HEK293 (cell line): ENCODE measurements at regions not wholly inside any gene's neighbourhood (a gene's known extent, or its start where the extent isn't known, plus 50 kb on each side); places are given as distances from the start of the nearest gene placed in this dataset.

Experiments used
- CTCF ChIA-PET: fragments of 350-600 bp; formaldehyde crosslinking; extraction: SDS; loops from one replicate; lab custom pipeline; 2021; ENCODE audit warnings: antibody characterized with exemption; lab: Yijun Ruan, JAX
- POLR2A ChIA-PET: fragments of 300-600 bp; formaldehyde crosslinking; extraction: SDS; loops from one replicate; lab custom pipeline; 2020; ENCODE audit warnings: antibody characterized with exemption, inconsistent platforms; lab: Yijun Ruan, JAX
- H3K27ac ChIP-seq: fragments of 200-500 bp; sonication (Bioruptor generic); 2 replicates; pipeline ENCODE4 v1.5.1; 2014; ENCODE audit warnings: low read depth, low read length, control low read depth, inconsistent platforms; ENCODE audit errors: extremely low read depth
- H3K36me3 ChIP-seq, 2 experiments: fragments of 200-500 bp in 1 of 2; sonication (Bioruptor generic) in 1 of 2; 1 replicate in 1 of 2; 2 replicates in 1 of 2; pipeline ENCODE4 v1.5.1; 2014 to 2017; ENCODE audit warnings: inconsistent platforms in 2 of 2, low read length in 2 of 2; ENCODE audit not compliant: control insufficient read depth in 2 of 2, insufficient read depth in 1 of 2
- H3K4me1 ChIP-seq: fragments of 200-500 bp; sonication (Bioruptor generic); 2 replicates; pipeline ENCODE4 v1.5.1; 2014; ENCODE audit warnings: mild to moderate bottlenecking, low read length, inconsistent platforms; ENCODE audit not compliant: control insufficient read depth, insufficient read depth
- H3K4me3 ChIP-seq: 2 replicates; pipeline ENCODE4 v1.5.1; 2011; ENCODE audit warnings: low read depth, mild to moderate bottlenecking, control low read depth, low read length, moderate library complexity
- H3K9me3 ChIP-seq: fragments of 200-500 bp; sonication (Bioruptor generic); 2 replicates; pipeline ENCODE4 v1.5.1; 2014; ENCODE audit warnings: low read depth, low read length, inconsistent platforms; ENCODE audit not compliant: control insufficient read depth, insufficient read depth
- FEZF1 ChIP-seq: fragments of 450-650 bp; formaldehyde crosslinking; IDR thresholded peaks from 2 replicates; pipeline ENCODE4 v1.5.1; 2016; ENCODE audit warnings: missing biosample characterization, missing genetic modification characterization
- GFI1B ChIP-seq: fragments of 450-650 bp; formaldehyde crosslinking; IDR thresholded peaks from 2 replicates; pipeline ENCODE4 v1.5.1; 2016; ENCODE audit warnings: missing biosample characterization, missing genetic modification characterization
- KLF16 ChIP-seq: fragments of 450-650 bp; formaldehyde crosslinking; IDR thresholded peaks from 2 replicates; pipeline ENCODE4 v1.5.1; 2017; ENCODE audit warnings: missing biosample characterization, missing genetic modification characterization
- SALL2 ChIP-seq: fragments of 450-650 bp; formaldehyde crosslinking; IDR thresholded peaks from 2 replicates; pipeline ENCODE4 v1.5.0; 2017; ENCODE audit warnings: missing biosample characterization, mild to moderate bottlenecking, missing genetic modification characterization, borderline replicate concordance
- SP7 ChIP-seq: fragments of 450-650 bp; formaldehyde crosslinking; IDR thresholded peaks from 2 replicates; pipeline ENCODE4 v1.5.1; 2016; ENCODE audit warnings: missing biosample characterization, missing genetic modification characterization
- WT1 ChIP-seq: fragments of 450-650 bp; formaldehyde crosslinking; IDR thresholded peaks from 2 replicates; pipeline ENCODE4 v1.5.1; 2016; ENCODE audit warnings: missing biosample characterization, missing genetic modification characterization
- YY2 ChIP-seq: fragments of 450-650 bp; formaldehyde crosslinking; IDR thresholded peaks from 2 replicates; pipeline ENCODE4 v1.5.1; 2016; ENCODE audit warnings: missing biosample characterization, missing genetic modification characterization
- ZBTB21 ChIP-seq: fragments of 450-650 bp; formaldehyde crosslinking; IDR thresholded peaks from 2 replicates; pipeline ENCODE4 v1.5.1; 2017; ENCODE audit warnings: missing biosample characterization, missing genetic modification characterization
- ZIC2 ChIP-seq: fragments of 450-650 bp; formaldehyde crosslinking; IDR thresholded peaks from 2 replicates; pipeline ENCODE4 v1.5.1; 2016; ENCODE audit warnings: missing biosample characterization, missing genetic modification characterization
- ZNF112 ChIP-seq: fragments of 450-650 bp; formaldehyde crosslinking; IDR thresholded peaks from 2 replicates; pipeline ENCODE4 v1.5.0; 2017; ENCODE audit warnings: missing biosample characterization, missing genetic modification characterization
- ZNF16 ChIP-seq: fragments of 450-650 bp; formaldehyde crosslinking; IDR thresholded peaks from 2 replicates; pipeline ENCODE4 v1.5.1; 2016; ENCODE audit warnings: low read depth, missing biosample characterization, missing genetic modification characterization
- ZNF391 ChIP-seq: fragments of 450-650 bp; formaldehyde crosslinking; IDR thresholded peaks from 2 replicates; pipeline ENCODE4 v1.5.1; 2016; ENCODE audit warnings: low read depth, missing biosample characterization, missing genetic modification characterization, borderline replicate concordance
- ZNF423 ChIP-seq: fragments of 450-650 bp; formaldehyde crosslinking; IDR thresholded peaks from 2 replicates; pipeline ENCODE4 v1.5.1; 2016; ENCODE audit warnings: missing biosample characterization, missing genetic modification characterization
- ZNF548 ChIP-seq: fragments of 450-650 bp; formaldehyde crosslinking; IDR thresholded peaks from 2 replicates; pipeline ENCODE4 v1.5.1; 2016; ENCODE audit warnings: missing biosample characterization, missing genetic modification characterization
- ZNF626 ChIP-seq: fragments of 450-650 bp; sonication (Bioruptor Pico); formaldehyde crosslinking; IDR thresholded peaks from 2 replicates; pipeline ENCODE4 v1.5.1; 2018; ENCODE audit warnings: missing biosample characterization, missing genetic modification characterization, inconsistent platforms
- ZNF629 ChIP-seq: fragments of 450-650 bp; formaldehyde crosslinking; IDR thresholded peaks from 2 replicates; pipeline ENCODE4 v1.5.1; 2017; ENCODE audit warnings: missing biosample characterization, missing genetic modification characterization
- ZNF792 ChIP-seq: fragments of 450-650 bp; formaldehyde crosslinking; IDR thresholded peaks from 2 replicates; pipeline ENCODE4 v1.5.1; 2016; ENCODE audit warnings: missing biosample characterization, missing genetic modification characterization
- ZSCAN30 ChIP-seq: fragments of 450-650 bp; IDR thresholded peaks from 2 replicates; pipeline ENCODE4 v1.5.1; 2018; ENCODE audit warnings: missing biosample characterization, mild to moderate bottlenecking, missing genetic modification characterization, moderate library complexity
- ZSCAN4 ChIP-seq: fragments of 450-650 bp; formaldehyde crosslinking; IDR thresholded peaks from 2 replicates; pipeline ENCODE4 v1.5.1; 2017; ENCODE audit warnings: missing biosample characterization, missing genetic modification characterization
- TF ChIP-seq, protein P1 (sequence below): fragments of 450-650 bp; formaldehyde crosslinking; IDR thresholded peaks from 2 replicates; pipeline ENCODE4 v1.5.1; 2016; ENCODE audit warnings: missing biosample characterization, missing genetic modification characterization, borderline replicate concordance
- TF ChIP-seq, protein P2 (sequence below): fragments of 450-650 bp; formaldehyde crosslinking; IDR thresholded peaks from 2 replicates; pipeline ENCODE4 v1.5.1; 2017; ENCODE audit warnings: missing biosample characterization, missing genetic modification characterization
- TF ChIP-seq, protein P3 (sequence below): fragments of 450-650 bp; formaldehyde crosslinking; IDR thresholded peaks from 2 replicates; pipeline ENCODE4 v1.5.1; 2016; ENCODE audit warnings: missing biosample characterization, missing genetic modification characterization

DNA sequence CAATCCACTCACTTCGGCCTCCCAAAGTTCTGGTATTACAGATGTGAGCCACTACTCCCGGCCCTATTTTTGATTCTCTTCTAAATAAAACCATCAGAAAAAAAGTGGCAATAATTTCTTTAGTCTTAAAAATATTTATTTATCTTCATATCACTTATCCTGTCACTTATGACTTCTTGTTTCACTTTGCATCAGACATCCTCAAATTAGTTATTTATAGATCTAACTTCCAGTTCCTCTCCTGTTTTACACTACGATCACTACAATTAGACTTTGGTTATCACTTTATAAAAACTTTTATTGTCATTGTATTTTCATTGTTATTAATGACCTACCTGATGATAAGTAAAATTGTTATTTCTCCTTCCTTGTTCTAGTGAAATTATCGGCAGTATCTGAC lies 783.4 kb upstream of the BRINP3 start (continued):
- TF ChIP-seq ZNF423 (no peak), SALL2 (no peak), ZNF629 (tag by site-specific recombination) (no peak), ZNF792 (tag by site-specific recombination) (no peak)

- H3K36me3 ChIP-seq, result no peaks in the 10 kb centered on the region
- H3K27ac ChIP-seq, result no peak overlapping the region
- POLR2A ChIA-PET, result no interaction called here
- no peaks in the 10 kb centered on the region for H3K4me1 ChIP-seq
- H3K4me3 ChIP-seq, result no peak overlapping the region
- TF ChIP-seq, protein P1, sequence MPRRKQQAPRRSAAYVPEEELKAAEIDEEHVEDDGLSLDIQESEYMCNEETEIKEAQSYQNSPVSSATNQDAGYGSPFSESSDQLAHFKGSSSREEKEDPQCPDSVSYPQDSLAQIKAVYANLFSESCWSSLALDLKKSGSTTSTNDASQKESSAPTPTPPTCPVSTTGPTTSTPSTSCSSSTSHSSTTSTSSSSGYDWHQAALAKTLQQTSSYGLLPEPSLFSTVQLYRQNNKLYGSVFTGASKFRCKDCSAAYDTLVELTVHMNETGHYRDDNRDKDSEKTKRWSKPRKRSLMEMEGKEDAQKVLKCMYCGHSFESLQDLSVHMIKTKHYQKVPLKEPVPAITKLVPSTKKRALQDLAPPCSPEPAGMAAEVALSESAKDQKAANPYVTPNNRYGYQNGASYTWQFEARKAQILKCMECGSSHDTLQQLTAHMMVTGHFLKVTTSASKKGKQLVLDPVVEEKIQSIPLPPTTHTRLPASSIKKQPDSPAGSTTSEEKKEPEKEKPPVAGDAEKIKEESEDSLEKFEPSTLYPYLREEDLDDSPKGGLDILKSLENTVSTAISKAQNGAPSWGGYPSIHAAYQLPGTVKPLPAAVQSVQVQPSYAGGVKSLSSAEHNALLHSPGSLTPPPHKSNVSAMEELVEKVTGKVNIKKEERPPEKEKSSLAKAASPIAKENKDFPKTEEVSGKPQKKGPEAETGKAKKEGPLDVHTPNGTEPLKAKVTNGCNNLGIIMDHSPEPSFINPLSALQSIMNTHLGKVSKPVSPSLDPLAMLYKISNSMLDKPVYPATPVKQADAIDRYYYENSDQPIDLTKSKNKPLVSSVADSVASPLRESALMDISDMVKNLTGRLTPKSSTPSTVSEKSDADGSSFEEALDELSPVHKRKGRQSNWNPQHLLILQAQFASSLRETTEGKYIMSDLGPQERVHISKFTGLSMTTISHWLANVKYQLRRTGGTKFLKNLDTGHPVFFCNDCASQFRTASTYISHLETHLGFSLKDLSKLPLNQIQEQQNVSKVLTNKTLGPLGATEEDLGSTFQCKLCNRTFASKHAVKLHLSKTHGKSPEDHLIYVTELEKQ, result no peak
- TF ChIP-seq ZSCAN30 (tag by site-specific recombination) (no peak), WT1 (no peak), FEZF1 (no peak), ZBTB21 (tag by site-specific recombination) (no peak), YY2 (tag by site-specific recombination) (no peak), GFI1B (no peak), ZNF391 (tag by site-specific recombination) (no peak), ZNF548 (tag by site-specific recombination) (no peak), ZNF112 (no peak), ZIC2 (no peak), SP7 (tag by site-specific recombination) (no peak), ZNF626 (tag by site-specific recombination) (no peak), ZSCAN4 (tag by site-specific recombination) (no peak), KLF16 (tag by site-specific recombination) (no peak), ZNF16 (tag by site-specific recombination) (no peak)
- TF ChIP-seq, protein P2, sequence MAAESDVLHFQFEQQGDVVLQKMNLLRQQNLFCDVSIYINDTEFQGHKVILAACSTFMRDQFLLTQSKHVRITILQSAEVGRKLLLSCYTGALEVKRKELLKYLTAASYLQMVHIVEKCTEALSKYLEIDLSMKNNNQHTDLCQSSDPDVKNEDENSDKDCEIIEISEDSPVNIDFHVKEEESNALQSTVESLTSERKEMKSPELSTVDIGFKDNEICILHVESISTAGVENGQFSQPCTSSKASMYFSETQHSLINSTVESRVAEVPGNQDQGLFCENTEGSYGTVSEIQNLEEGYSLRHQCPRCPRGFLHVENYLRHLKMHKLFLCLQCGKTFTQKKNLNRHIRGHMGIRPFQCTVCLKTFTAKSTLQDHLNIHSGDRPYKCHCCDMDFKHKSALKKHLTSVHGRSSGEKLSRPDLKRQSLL (tag by site-specific recombination), result no peak
- TF ChIP-seq, protein P3, sequence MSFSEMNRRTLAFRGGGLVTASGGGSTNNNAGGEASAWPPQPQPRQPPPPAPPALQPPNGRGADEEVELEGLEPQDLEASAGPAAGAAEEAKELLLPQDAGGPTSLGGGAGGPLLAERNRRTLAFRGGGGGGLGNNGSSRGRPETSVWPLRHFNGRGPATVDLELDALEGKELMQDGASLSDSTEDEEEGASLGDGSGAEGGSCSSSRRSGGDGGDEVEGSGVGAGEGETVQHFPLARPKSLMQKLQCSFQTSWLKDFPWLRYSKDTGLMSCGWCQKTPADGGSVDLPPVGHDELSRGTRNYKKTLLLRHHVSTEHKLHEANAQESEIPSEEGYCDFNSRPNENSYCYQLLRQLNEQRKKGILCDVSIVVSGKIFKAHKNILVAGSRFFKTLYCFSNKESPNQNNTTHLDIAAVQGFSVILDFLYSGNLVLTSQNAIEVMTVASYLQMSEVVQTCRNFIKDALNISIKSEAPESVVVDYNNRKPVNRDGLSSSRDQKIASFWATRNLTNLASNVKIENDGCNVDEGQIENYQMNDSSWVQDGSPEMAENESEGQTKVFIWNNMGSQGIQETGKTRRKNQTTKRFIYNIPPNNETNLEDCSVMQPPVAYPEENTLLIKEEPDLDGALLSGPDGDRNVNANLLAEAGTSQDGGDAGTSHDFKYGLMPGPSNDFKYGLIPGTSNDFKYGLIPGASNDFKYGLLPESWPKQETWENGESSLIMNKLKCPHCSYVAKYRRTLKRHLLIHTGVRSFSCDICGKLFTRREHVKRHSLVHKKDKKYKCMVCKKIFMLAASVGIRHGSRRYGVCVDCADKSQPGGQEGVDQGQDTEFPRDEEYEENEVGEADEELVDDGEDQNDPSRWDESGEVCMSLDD (tag by site-specific recombination), result no peak
- TF ChIP-seq, all 188 proteins: peak for 0
- H3K9me3 ChIP-seq, result no peaks in the 10 kb centered on the region
- CTCF ChIA-PET, result no interaction called here
Observed at GRCh38 chr1:191279266-191279800, 801.7 kb upstream of the BRINP3 start.
